Tibial artery (tissue), 4 donors: ENCODE measurements at regions not wholly inside any gene's neighbourhood (a gene's known extent, or its start where the extent isn't known, plus 50 kb on each side); places are given as distances from the start of the nearest gene placed in this dataset.

ENCODE experiments used
- DNase-seq, 2 donors: peaks; one replicate each; pipeline ENCODE4 v3.0.0-alpha.2; 2019
- H3K27ac ChIP-seq, 2 donors: fragments of 200-600 bp; sonication (generic) in 1 of 2; 1 replicate in 1 of 2; 2 replicates in 1 of 2; pipeline ENCODE4 v1.5.1; 2018 to 2019; ENCODE audit warnings: mild to moderate bottlenecking in 1 of 2
- H3K27me3 ChIP-seq, 2 donors: fragments of 200-600 bp; sonication (generic) in 1 of 2; one replicate each; pipeline versions ENCODE4 v1.5.1 to v1.6.0; 2016 to 2019
- H3K36me3 ChIP-seq, 3 donors: fragments of 200-600 bp; sonication (generic) in 2 of 3; one replicate each; pipeline ENCODE4 v1.5.1; 2016 to 2019; ENCODE audit warnings: mild to moderate bottlenecking in 2 of 3
- H3K4me1 ChIP-seq, 4 donors: fragments of 200-600 bp; sonication (generic) in 2 of 4; 1 replicate in 3 of 4; 2 replicates in 1 of 4; pipeline ENCODE4 v1.5.1; 2016 to 2019
- H3K4me3 ChIP-seq, 2 donors: fragments of 200-600 bp; sonication (generic) in 1 of 2; 1 replicate in 1 of 2; 2 replicates in 1 of 2; pipeline ENCODE4 v1.5.1; 2018 to 2019; ENCODE audit warnings: mild to moderate bottlenecking in 2 of 2
- H3K9me3 ChIP-seq, 3 donors: fragments of 200-600 bp; sonication (generic) in 1 of 3; one replicate each; pipeline ENCODE4 v1.5.1; 2016 to 2019
- CTCF ChIP-seq, 2 experiments: fragments of 200-600 bp in 1 of 2; fragments of 450-650 bp in 1 of 2; IDR thresholded peaks; one replicate each; pipeline ENCODE4 v1.5.1; 2017 to 2019; ENCODE audit warnings: antibody characterized with exemption in 2 of 2, mild to moderate bottlenecking in 1 of 2, moderate library complexity in 1 of 2
- intact Hi-C: fragments of 100-400 bp; cut with DNase I; formaldehyde crosslinking; loops from one replicate; pipeline ENCODE4 v1.15.0; 2023; ENCODE audit warnings: low total_unique reads

- no peak overlapping the region for H3K27ac ChIP-seq
- no peaks in the 10 kb centered on the region for H3K36me3 ChIP-seq
- no peaks in the 10 kb centered on the region for H3K9me3 ChIP-seq
- intact Hi-C loops = no loop called here
- H3K27me3 ChIP-seq = no peaks in the 10 kb centered on the region
- no peak for TF ChIP-seq CTCF (IDR thresholded peaks at IDR 0.05)
- no peaks in the 10 kb centered on the region for H3K4me1 ChIP-seq
- no peak overlapping the region for H3K4me3 ChIP-seq
- no peak for DNase-seq
Measured at GRCh38 chr7:46630031-46630430, 709.0 kb upstream of the IGFBP3 start.

DNA sequence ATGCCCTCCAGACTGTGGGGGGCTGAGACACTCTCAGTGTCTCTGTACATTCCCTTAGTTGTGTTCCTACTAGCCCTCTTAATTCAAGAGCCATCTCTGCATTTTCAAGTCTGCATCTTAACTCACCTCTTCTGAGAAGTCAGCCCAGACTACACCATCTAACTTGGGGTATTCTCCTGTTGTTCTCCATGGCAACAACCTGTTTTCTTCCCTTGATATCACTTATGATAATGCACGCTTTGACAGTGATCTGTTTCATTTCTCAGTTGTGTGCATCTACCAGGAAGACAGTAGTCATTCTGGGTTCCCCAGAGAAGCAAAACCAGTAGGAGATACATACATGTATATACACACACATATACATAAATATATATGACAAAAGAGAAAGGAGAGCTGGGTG is 707.3 kb upstream of the IGFBP3 start:
- Histone ChIP-seq H3K27me3 (no peaks in the 10 kb centered on the region), H3K4me3 (no peak overlapping the region), H3K36me3 (no peaks in the 10 kb centered on the region), H3K9me3 (no peaks in the 10 kb centered on the region), H3K4me1 (no peaks in the 10 kb centered on the region), H3K27ac (no peak overlapping the region)
- no peak for DNase-seq
- TF ChIP-seq CTCF (IDR thresholded peaks at IDR 0.05) = no peak
- intact Hi-C loops = no loop called here

GRCh38 chr7:46626691-46627310 is 705.7 kb upstream of the IGFBP3 start:
- no peak for TF ChIP-seq CTCF (IDR thresholded peaks at IDR 0.05)
- H3K27ac ChIP-seq = no peak overlapping the region
- no peak for DNase-seq
- no peaks in the 10 kb centered on the region for H3K9me3 ChIP-seq
- H3K27me3 ChIP-seq = no peaks in the 10 kb centered on the region
- no peaks in the 10 kb centered on the region for H3K36me3 ChIP-seq
- intact Hi-C loops = no loop called here
- H3K4me3 ChIP-seq = no peak overlapping the region
- H3K4me1 ChIP-seq = no peaks in the 10 kb centered on the region

DNA sequence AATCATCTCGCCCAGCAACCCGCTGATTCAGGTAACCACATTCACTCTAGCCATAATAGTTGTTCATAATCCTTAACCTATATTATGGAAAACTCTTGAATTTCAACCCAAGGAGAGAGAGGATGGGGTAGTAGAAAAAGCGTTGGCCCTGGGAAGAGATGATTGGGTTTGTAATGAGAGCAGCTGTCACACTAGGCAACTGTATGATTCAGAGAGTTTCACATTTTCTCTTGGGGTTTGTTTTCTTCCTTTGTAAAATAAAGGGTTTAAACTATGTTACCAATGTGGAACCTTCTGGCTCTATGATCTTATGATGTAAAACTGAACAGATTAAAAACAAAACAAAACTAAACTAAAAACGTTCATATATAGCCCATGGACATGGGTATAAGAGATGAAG is 705.2 kb upstream of the IGFBP3 start:
- no peaks in the 10 kb centered on the region for H3K4me1 ChIP-seq
- H3K36me3 ChIP-seq = no peaks in the 10 kb centered on the region
- H3K9me3 ChIP-seq = no peaks in the 10 kb centered on the region
- no peak for TF ChIP-seq CTCF (IDR thresholded peaks at IDR 0.05)
- H3K4me3 ChIP-seq = no peak overlapping the region
- no peak for DNase-seq
- intact Hi-C loops = no loop called here
- no peaks in the 10 kb centered on the region for H3K27me3 ChIP-seq
- no peak overlapping the region for H3K27ac ChIP-seq

- H3K27me3 ChIP-seq = no peaks in the 10 kb centered on the region
- no peak for DNase-seq
- intact Hi-C loops = no loop called here
Measured at GRCh38 chr7:46625032-46625431, 704.0 kb upstream of the IGFBP3 start.

More at GRCh38 chr7:46625032-46625431, 704.0 kb upstream of the IGFBP3 start:
- no peaks in the 10 kb centered on the region for H3K4me1 ChIP-seq
- no peaks in the 10 kb centered on the region for H3K36me3 ChIP-seq
- H3K27ac ChIP-seq = no peak overlapping the region
- H3K9me3 ChIP-seq = no peaks in the 10 kb centered on the region
- TF ChIP-seq CTCF (IDR thresholded peaks at IDR 0.05) = no peak
- no peak overlapping the region for H3K4me3 ChIP-seq
